ENCODE measurements at regions not wholly inside any gene's neighbourhood (a gene's known extent, or its start where the extent isn't known, plus 50 kb on each side); places are given as distances from the start of the nearest gene placed in this dataset.
A peak's percentile ranks its signal among the peaks of the same experiment; 100 is the strongest.

- Histone ChIP-seq H3K27ac (peak overlapping the region in 3 of 4 donors; percentile 64 to 98 (median 97)), H3K4me3 (peak overlapping the region; percentile 4 to 40 (median 28)), H3K4me1 (peaks cover 3 to 70% (median 10%) of the 10 kb centered on the region in 3 donors), H3K36me3 (no peaks in the 10 kb centered on the region), H3K9me3 (no peaks in the 10 kb centered on the region), H3K27me3 (peaks cover 0 to 3% (median 0%) of the 10 kb centered on the region in 4 donors)
- TF ChIP-seq CTCF (IDR thresholded peaks at IDR 0.05) = no peak
- no peak for TF ChIP-seq POLR2A (IDR thresholded peaks at IDR 0.05)
- DNase-seq = no peak
- intact Hi-C loops (cut with DNase I) = no loop called here
- WGBS, 2 donors = 42 to 47% methylated on average over 2 of the region's 2 CpGs
Measured at GRCh38 chr3:193836511-193836910, 243.5 kb downstream of the OPA1 start.

GRCh38 chr3:193836918-193837317 lies 243.9 kb downstream of the OPA1 start:
- peaks cover 0 to 3% (median 0%) of the 10 kb centered on the region in 4 donors for H3K27me3 ChIP-seq
- TF ChIP-seq POLR2A (IDR thresholded peaks at IDR 0.05) (no peak), CTCF (IDR thresholded peaks at IDR 0.05) (no peak)
- peak overlapping the region; percentile 37 to 98 (median 80) for H3K27ac ChIP-seq
- H3K4me1 ChIP-seq = peaks cover 2 to 70% (median 10%) of the 10 kb centered on the region in 3 donors
- intact Hi-C loops (cut with DNase I) = no loop called here
- DNase-seq = no peak
- H3K9me3 ChIP-seq = no peaks in the 10 kb centered on the region
- peak overlapping the region; percentile 4 to 40 (median 28) for H3K4me3 ChIP-seq
- WGBS, 2 donors = 95 to 97% methylated on average over 7 of the region's 7 CpGs
- no peaks in the 10 kb centered on the region for H3K36me3 ChIP-seq

- intact Hi-C loops (cut with DNase I) = no loop called here
- no peak for DNase-seq
- no peaks in the 10 kb centered on the region for H3K9me3 ChIP-seq
- peaks cover 6 to 70% (median 13%) of the 10 kb centered on the region in 3 donors for H3K4me1 ChIP-seq
- H3K36me3 ChIP-seq = no peaks in the 10 kb centered on the region
- H3K27me3 ChIP-seq = peaks cover 0 to 3% (median 0%) of the 10 kb centered on the region in 4 donors
- 74 to 89% methylated on average over 5 to 6 of the region's 6 CpGs for WGBS, 2 donors
- TF ChIP-seq POLR2A (IDR thresholded peaks at IDR 0.05) = no peak
- no peak for TF ChIP-seq CTCF (IDR thresholded peaks at IDR 0.05)
- peak overlapping the region; percentile 4 to 40 (median 28) for H3K4me3 ChIP-seq
- peak overlapping the region; percentile 37 to 98 (median 80) for H3K27ac ChIP-seq
Measured at GRCh38 chr3:193837347-193837827, 244.4 kb downstream of the OPA1 start.

- H3K27me3 ChIP-seq = peaks cover 0 to 3% (median 0%) of the 10 kb centered on the region in 4 donors
- H3K4me3 ChIP-seq = no peak overlapping the region
- no peaks in the 10 kb centered on the region for H3K36me3 ChIP-seq
- peaks cover 16 to 66% (median 22%) of the 10 kb centered on the region in 3 donors for H3K4me1 ChIP-seq
- intact Hi-C loops (cut with DNase I) = no loop called here
- no peak for TF ChIP-seq CTCF (IDR thresholded peaks at IDR 0.05)
- TF ChIP-seq POLR2A (IDR thresholded peaks at IDR 0.05) = no peak
- no peaks in the 10 kb centered on the region for H3K9me3 ChIP-seq
- WGBS, 2 donors = 77 to 87% methylated on average over 2 of the region's 2 CpGs
- H3K27ac ChIP-seq = no peak overlapping the region
- no peak for DNase-seq
Measured at GRCh38 chr3:193840111-193840641, 247.2 kb downstream of the OPA1 start.

- H3K9me3 ChIP-seq = no peaks in the 10 kb centered on the region
- 79 to 88% methylated on average over 3 to 4 of the region's 4 CpGs for WGBS, 2 donors
- H3K4me1 ChIP-seq = peaks cover 16 to 59% (median 21%) of the 10 kb centered on the region in 3 donors
- no peak overlapping the region for H3K4me3 ChIP-seq
- intact Hi-C loops (cut with DNase I) = no loop called here
- no peaks in the 10 kb centered on the region for H3K36me3 ChIP-seq
- no peak for DNase-seq
- TF ChIP-seq POLR2A (IDR thresholded peaks at IDR 0.05) (no peak), CTCF (IDR thresholded peaks at IDR 0.05) (no peak)
- peak overlapping the region; percentile 83 to 90 (median 86) for H3K27ac ChIP-seq
- no peaks in the 10 kb centered on the region for H3K27me3 ChIP-seq
Measured at GRCh38 chr3:193841581-193841980, 248.6 kb downstream of the OPA1 start.

Measured in esophagus squamous epithelium (tissue), 5 donors.